Epithelial cell of proximal tubule (primary cell): ENCODE measurements at regions not wholly inside any gene's neighbourhood (a gene's known extent, or its start where the extent isn't known, plus 50 kb on each side); places are given as distances from the start of the nearest gene placed in this dataset.

ENCODE experiments used
- DNase-seq: peaks from one replicate; pipeline ENCODE4 v3.0.0-alpha.2; 2011; ENCODE audit warnings: low read depth
- H3K4me3 ChIP-seq: 2 replicates; pipeline ENCODE4 v1.5.1; 2011; ENCODE audit warnings: low read depth, mild to moderate bottlenecking, low read length
- TF ChIP-seq, protein P1 (sequence below): conservative IDR thresholded peaks from 2 replicates; pipeline ENCODE4 v1.5.1; 2012; ENCODE audit warnings: low read depth, mild to moderate bottlenecking, low read length

DNA sequence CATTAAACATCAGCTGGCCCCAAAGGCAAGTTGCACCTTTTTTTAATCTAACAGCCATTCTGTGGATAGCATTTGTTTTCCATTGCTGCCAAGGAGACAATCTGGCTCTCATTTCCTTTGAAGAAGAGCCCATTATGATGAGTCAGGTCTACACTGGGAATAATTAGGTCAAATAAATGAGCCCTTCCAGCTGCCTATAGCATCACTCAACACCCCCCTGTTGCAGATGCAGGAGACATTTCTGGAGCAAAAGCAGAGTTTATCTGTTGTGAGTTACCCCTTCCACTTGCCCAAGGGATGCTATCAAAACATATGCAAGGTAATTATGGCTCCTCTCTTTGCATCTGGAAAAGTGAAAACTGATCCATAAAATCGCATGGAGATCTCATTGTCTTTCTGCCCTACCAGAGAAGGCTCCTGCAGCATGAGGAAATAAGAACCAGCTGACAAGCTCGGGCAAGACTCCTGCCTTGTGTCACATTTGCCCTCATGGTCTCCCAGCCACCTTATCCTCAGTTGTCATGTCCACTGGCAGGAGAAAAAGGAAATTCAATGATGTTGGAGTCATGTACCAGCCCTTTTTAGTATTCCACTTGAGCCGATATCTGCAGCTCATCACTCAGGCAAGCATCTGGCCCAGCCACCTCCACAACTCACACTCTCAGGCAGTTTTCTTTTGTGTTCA, 135.9 kb downstream of the SLC30A10 start:
- DNase-seq: no peak
- H3K4me3 ChIP-seq: no peak overlapping the region
- TF ChIP-seq, protein P1, sequence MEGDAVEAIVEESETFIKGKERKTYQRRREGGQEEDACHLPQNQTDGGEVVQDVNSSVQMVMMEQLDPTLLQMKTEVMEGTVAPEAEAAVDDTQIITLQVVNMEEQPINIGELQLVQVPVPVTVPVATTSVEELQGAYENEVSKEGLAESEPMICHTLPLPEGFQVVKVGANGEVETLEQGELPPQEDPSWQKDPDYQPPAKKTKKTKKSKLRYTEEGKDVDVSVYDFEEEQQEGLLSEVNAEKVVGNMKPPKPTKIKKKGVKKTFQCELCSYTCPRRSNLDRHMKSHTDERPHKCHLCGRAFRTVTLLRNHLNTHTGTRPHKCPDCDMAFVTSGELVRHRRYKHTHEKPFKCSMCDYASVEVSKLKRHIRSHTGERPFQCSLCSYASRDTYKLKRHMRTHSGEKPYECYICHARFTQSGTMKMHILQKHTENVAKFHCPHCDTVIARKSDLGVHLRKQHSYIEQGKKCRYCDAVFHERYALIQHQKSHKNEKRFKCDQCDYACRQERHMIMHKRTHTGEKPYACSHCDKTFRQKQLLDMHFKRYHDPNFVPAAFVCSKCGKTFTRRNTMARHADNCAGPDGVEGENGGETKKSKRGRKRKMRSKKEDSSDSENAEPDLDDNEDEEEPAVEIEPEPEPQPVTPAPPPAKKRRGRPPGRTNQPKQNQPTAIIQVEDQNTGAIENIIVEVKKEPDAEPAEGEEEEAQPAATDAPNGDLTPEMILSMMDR: no peak

DNA sequence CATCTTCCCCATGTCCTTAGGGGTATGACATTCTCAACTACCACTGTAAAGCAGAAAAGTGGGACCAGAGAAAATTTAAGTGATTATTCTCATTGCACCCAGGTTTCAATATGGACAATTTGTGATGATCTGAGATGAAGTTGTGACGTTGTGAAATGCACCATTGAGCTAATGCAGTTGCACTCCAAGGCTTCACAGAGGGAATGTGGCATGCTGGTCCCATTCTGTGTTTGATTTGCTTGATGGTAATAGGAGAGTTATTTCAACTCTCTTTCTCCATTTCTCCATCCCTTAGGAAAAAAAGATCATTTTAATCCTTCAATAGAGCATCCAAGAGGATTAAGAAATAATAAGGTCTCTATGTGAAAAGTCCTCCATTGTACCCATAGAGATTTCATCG, 136.6 kb downstream of the SLC30A10 start:
- DNase-seq: no peak
- no peak overlapping the region for H3K4me3 ChIP-seq
- TF ChIP-seq, protein P1: no peak

DNA sequence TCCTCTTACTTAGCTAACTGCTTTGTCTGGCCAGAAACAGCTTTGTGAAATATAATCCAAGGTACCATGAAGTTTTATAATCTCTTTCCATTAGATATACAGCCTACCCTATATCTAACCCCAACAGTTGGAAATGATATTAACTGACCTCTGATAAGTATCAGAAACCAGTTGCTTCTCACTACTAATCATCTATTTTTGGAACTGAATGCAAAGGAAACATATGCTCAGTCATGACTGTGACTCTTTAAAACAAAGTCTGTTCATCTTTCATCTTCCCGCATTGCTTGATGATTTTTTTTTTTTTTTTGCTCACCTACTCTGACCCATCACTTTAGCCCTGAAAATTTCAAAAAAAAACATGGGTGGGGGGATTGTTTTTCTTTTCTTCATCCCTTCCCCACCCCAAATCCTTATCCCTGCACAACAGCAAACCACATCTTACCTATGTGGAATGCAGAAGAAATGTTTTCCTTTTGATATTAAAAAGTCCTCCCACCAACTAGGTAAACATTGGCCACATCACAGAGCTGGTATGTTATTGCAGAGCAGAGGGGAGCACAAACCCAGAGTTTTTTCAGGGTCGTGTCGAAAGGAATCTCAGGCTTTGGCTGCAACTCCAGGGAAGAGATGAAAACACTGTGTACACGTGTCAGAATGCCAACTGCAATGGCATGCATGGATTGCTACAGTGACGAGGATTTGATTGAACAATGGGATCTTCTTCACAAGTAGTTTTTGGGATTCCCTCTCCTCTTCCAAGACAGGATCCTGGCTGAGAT, 137.3 kb downstream of the SLC30A10 start:
- TF ChIP-seq, protein P1: no peak
- no peak for DNase-seq
- H3K4me3 ChIP-seq: no peak overlapping the region

DNA sequence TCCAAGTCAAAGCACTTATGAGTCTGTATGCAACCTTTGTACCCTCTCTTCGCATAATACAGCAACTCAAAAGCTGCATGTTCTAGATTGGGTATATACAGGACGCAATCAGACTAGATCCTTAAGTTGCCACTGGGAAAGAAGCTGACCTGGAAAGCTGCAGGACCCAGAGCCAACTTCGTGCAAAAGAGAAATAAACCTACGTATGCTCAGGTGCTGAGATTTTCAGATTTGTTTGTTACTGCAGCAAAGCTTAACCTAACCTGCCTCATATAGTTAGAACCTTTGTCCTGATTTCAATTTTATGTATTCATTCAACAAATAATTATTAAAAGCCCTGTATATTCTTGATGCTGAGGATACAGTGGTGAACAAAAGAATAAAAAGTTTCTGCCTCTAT, 139.7 kb downstream of the SLC30A10 start:
- no peak overlapping the region for H3K4me3 ChIP-seq
- DNase-seq: no peak

DNA sequence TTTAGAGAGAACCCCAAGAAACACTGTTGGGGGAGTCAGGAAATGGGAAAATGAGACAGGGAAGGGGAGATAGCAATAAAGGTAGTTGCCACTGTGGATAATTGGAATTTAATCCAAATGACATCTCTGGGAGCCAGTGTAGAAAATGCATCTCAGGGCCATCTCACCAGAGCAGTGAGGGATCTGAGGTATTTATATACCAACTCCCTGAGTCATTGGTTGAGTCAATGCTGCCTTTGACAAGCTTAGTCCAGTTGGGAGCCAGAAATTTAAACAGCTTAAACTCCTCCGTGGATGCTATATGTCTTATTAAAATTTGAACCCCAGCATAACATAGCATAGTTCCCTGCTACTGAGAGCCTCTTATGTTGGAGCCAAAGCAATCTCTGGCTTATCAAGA, 140.3 kb downstream of the SLC30A10 start:
- TF ChIP-seq, protein P1: no peak
- DNase-seq: no peak

More for the DNA sequence above, 139.7 kb downstream of the SLC30A10 start:
- TF ChIP-seq, protein P1: no peak

DNA sequence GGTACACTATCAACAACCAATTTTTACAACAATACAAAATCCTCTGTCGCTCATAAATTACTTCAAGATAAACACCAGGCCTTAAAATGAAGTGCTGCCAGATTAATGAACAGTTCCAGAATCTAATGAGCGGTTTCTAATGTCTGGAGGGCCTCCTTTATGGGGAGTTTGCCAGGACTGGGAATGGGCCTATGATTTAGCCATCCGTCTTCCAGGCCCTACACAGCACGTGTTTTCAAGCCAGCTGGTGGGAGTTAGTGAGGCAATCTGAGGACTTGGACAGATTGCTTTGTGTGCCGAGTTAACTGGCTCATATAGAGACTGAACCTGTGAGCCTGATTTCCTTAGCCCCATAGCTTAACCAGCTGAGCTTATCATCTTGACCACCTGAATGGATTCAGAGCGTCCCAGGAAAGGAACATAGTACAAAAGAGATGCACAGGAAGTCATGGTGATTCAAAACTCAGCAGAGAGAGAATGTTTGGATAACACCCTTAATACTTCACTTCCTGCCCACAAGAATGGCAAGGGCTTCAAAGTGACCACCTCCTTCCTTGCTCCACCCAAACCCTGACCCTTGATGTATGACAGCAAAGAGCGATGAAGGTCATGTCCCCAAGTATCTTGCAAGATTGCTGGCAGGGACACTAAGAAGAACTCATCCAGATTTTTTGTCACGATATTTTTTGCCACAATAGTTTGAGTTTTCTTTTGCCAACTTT, 143.5 kb downstream of the SLC30A10 start:
- H3K4me3 ChIP-seq: no peak overlapping the region
- TF ChIP-seq, protein P1: no peak
- DNase-seq: no peak

More for the DNA sequence above, 140.3 kb downstream of the SLC30A10 start:
- H3K4me3 ChIP-seq: no peak overlapping the region
